Activated CD8-positive, alpha-beta T cell treated with anti-CD3 and anti-CD28 coated beads, Interleukin-2, amount 10 ng/mL, durations not matched to agents 7 days and 5 days (primary cell): ENCODE measurements at regions not wholly inside any gene's neighbourhood (a gene's known extent, or its start where the extent isn't known, plus 50 kb on each side); places are given as distances from the start of the nearest gene placed in this dataset.

Experiments
- ATAC-seq: fragments of 150-1000 bp; cut with Tn5 transposase; one replicate; pipeline ENCODE4 v1.10.0; 2021; ENCODE audit warnings: moderate library complexity
- CTCF ChIA-PET: fragments of 350-600 bp; sonication (Branson Sonifier 250); formaldehyde crosslinking; loops from one replicate; lab custom pipeline; 2021; ENCODE audit warnings: antibody characterized with exemption; lab: Charles Lee
- POLR2A ChIA-PET: fragments of 350-600 bp; sonication (Branson Sonifier 250); formaldehyde crosslinking; loops from one replicate; lab custom pipeline; 2021; ENCODE audit warnings: antibody characterized with exemption; lab: Charles Lee
- DNase-seq: peaks from one replicate; pipeline ENCODE4 v3.0.0-alpha.2; 2020
- H3K27ac Mint-ChIP-seq: one replicate; pipeline ENCODE4 v1.8.0; 2021; ENCODE audit warnings: mild to moderate bottlenecking, mixed read lengths
- H3K27me3 Mint-ChIP-seq: one replicate; pipeline ENCODE4 v1.8.0; 2021; ENCODE audit warnings: low read depth, mixed read lengths
- H3K36me3 Mint-ChIP-seq: one replicate; pipeline ENCODE4 v1.8.0; 2021; ENCODE audit warnings: low read depth, mixed read lengths
- H3K4me1 Mint-ChIP-seq: one replicate; pipeline ENCODE4 v1.8.0; 2021; ENCODE audit warnings: low read depth, mixed read lengths
- H3K4me3 Mint-ChIP-seq: one replicate; pipeline ENCODE4 v1.8.0; 2021; ENCODE audit warnings: mild to moderate bottlenecking, mixed read lengths
- H3K9me3 Mint-ChIP-seq: one replicate; pipeline ENCODE4 v1.8.0; 2022; ENCODE audit warnings: mixed read lengths; ENCODE audit not compliant: insufficient read depth

DNA sequence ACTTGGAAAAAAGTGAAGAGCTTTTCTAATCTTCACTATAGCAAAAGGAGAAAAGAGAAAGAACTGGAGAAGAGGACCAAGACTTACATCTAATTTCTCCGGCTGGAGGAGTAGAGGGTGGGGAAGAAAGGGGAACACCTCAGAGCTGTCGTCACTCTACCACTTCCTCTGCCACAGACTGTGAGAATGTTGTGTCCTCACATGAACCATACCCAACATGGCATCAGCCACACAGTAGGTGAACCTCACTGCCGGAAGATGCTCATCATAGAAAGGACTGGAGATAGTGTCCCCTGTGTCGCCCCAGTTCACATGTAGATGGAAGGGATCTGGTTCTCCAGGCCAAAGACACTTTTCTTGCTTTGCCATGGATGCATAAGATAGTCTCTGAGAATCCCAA, 604.4 kb upstream of the NOX3 start:
- H3K27ac Mint-ChIP-seq, result peak overlapping the region; percentile 11
- H3K27me3 Mint-ChIP-seq, result peaks cover 2% of the 10 kb centered on the region
- ATAC-seq (peak; percentile 53), DNase-seq (peak; percentile 41)
- ChIA-PET CTCF (no interaction called here), POLR2A (no interaction called here)
- H3K4me1 Mint-ChIP-seq, result peaks cover 9% of the 10 kb centered on the region
- no peak overlapping the region for H3K4me3 Mint-ChIP-seq
- H3K36me3 Mint-ChIP-seq, result no peaks in the 10 kb centered on the region
- peaks cover 20% of the 10 kb centered on the region for H3K9me3 Mint-ChIP-seq

DNA sequence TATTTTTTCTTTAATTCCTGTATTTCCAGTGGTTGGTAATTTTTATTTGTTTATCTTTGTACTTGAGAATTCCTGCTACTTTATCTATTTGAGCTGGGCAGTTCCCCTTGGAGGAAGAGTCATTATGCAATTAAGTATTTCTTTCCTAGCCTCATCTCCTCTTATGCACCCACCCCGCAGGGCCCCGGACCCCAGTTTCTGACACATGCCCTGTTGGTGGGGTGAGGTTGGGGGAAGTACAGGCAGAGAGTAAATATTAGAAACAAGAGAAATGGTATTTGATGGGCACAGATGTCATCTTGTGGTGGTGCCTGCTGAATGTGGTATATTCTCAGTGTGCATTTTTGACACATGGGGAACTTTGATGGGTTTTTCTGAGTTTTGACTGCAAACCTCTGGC, 602.7 kb upstream of the NOX3 start:
- ATAC-seq (no peak), DNase-seq (no peak)
- Mint-ChIP-seq H3K4me3 (no peak overlapping the region), H3K36me3 (no peaks in the 10 kb centered on the region), H3K27ac (no peak overlapping the region), H3K4me1 (peaks cover 9% of the 10 kb centered on the region), H3K27me3 (peaks cover 2% of the 10 kb centered on the region), H3K9me3 (peaks cover 16% of the 10 kb centered on the region)
- CTCF ChIA-PET, result interaction anchor here (0.7 kb wide), 1 partner anchor 58 kb away, joined by 3 read pairs; no protein-coding TSS in a partner anchor
- POLR2A ChIA-PET, result no interaction called here

DNA sequence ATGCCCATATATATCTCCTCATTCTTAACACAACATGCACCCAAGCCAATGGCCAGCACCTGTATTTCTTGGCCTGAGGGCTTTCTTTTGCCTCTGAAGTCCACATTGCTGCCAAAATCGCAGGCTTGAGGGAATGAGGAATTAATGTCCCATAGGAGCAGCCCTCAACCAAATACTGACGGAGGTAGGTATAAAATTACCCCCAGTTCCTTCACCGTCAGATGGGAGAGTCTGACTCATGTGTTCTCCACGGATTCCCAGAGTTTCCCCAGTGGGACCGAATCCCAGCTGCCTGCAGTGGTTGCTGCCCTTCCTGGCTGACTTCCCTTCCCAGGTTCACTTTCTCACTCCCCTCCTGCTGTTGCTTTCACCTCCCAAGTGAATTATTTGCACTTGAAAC, 602.2 kb upstream of the NOX3 start:
- POLR2A ChIA-PET, result no interaction called here
- CTCF ChIA-PET, result no interaction called here
- Mint-ChIP-seq H3K4me1 (peaks cover 9% of the 10 kb centered on the region), H3K4me3 (no peak overlapping the region), H3K27me3 (peaks cover 2% of the 10 kb centered on the region), H3K27ac (no peak overlapping the region), H3K36me3 (no peaks in the 10 kb centered on the region), H3K9me3 (peaks cover 16% of the 10 kb centered on the region)
- DNase-seq (no peak), ATAC-seq (no peak)

GRCh38 chr6:156056085-156056484, 600.4 kb upstream of the NOX3 start:
- no peak overlapping the region for H3K27ac Mint-ChIP-seq
- no peak overlapping the region for H3K4me3 Mint-ChIP-seq
- ChIA-PET CTCF (no interaction called here), POLR2A (no interaction called here)
- peaks cover 9% of the 10 kb centered on the region for H3K4me1 Mint-ChIP-seq
- H3K36me3 Mint-ChIP-seq, result no peaks in the 10 kb centered on the region
- H3K27me3 Mint-ChIP-seq, result peaks cover 2% of the 10 kb centered on the region
- no peak for ATAC-seq
- DNase-seq, result no peak
- peaks cover 16% of the 10 kb centered on the region for H3K9me3 Mint-ChIP-seq

DNA sequence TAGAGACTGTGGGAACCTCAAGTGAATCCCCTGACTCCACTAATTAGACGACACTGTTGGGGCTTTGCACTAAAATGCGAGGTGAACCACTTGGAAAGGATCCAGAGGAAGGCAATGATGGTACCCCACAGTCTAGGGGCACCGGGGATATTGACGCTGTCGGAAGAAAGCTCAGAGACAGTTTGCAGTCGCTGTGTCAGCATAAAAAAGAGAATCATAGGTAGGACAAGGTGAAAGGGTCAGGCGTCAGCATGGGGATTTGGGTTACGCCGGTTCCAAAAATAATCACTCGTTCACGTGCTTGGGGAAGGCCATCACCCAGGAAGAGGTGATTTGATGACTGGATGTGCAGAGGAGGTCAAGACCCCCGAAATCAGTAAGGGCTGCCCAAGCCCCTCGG, 598.0 kb upstream of the NOX3 start:
- ChIA-PET POLR2A (no interaction called here), CTCF (no interaction called here)
- H3K4me1 Mint-ChIP-seq, result no peaks in the 10 kb centered on the region
- peaks cover 9% of the 10 kb centered on the region for H3K9me3 Mint-ChIP-seq
- peaks cover 2% of the 10 kb centered on the region for H3K27me3 Mint-ChIP-seq
- H3K27ac Mint-ChIP-seq, result no peak overlapping the region
- DNase-seq (no peak), ATAC-seq (no peak)
- no peak overlapping the region for H3K4me3 Mint-ChIP-seq
- H3K36me3 Mint-ChIP-seq, result no peaks in the 10 kb centered on the region

- POLR2A ChIA-PET, result no interaction called here
- Mint-ChIP-seq H3K4me1 (no peaks in the 10 kb centered on the region), H3K27ac (no peak overlapping the region), H3K4me3 (no peak overlapping the region), H3K36me3 (no peaks in the 10 kb centered on the region), H3K9me3 (peaks cover 9% of the 10 kb centered on the region), H3K27me3 (no peaks in the 10 kb centered on the region)
- CTCF ChIA-PET, result no interaction called here
- ATAC-seq (no peak), DNase-seq (no peak)
These were observed 591.3 kb upstream of the NOX3 start for GRCh38 chr6:156046841-156047449.

DNA sequence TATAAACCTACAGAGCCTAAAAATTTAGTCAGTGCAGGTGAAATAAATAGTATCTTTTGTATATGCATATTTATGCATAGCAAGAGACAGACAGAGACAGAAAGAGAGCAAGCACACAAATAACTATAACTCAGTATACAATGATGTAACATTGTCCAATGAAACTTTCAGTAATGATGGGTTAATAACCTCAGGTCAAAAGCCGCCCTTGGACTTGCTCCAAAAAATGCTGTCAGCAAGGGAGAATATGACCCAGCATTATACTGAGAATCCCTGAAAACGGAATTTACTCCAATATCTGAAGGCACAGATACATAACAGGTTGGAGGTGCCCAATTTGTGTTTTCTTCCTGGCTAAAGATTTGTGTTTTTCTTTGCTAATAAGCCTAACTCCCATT, 590.6 kb upstream of the NOX3 start:
- CTCF ChIA-PET, result no interaction called here
- no peaks in the 10 kb centered on the region for H3K27me3 Mint-ChIP-seq

DNA sequence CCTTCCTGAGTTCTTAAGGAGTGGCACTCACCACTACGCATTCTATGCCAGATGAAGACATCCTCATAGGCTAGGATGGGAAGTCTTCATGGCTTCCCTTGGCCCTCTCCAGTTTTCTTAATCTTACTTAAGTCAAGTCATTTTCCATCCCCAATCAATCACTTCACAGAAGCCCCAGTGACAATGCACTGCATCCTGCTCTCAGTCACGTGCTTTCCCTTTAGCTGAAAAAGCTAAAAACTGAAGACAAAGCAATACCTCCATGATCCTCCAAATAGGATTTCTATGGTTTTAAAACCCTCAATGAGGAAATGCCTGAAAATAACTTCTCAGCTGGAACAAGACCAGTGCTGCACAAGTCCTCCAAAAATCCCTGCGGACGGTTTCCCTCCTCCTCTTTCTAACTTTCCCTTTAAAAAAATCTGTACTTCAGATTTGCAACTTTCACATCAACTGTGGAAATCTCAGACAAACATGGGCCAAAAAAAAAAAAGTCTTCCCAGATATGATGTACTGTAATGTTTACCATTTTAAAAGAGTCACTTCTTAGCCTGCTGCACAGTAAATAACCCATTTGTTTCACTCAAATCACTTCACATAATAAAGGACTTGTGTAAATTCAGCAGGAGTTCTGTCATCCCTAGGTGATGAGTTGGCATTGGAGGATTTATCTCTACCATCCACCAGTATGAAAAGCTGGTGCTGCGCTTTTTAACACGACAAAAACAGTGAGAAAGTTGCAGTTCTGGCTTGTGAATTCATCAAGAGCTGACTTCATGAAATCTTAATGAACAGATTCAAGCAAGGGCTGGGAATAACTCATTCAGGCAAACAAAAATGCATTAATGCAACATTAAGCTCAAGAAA, 590.0 kb upstream of the NOX3 start:
- H3K4me1 Mint-ChIP-seq, result no peaks in the 10 kb centered on the region
- H3K9me3 Mint-ChIP-seq, result peaks cover 9% of the 10 kb centered on the region
- H3K4me3 Mint-ChIP-seq, result no peak overlapping the region
- H3K36me3 Mint-ChIP-seq, result no peaks in the 10 kb centered on the region
- H3K27ac Mint-ChIP-seq, result no peak overlapping the region
- no peak for ATAC-seq
- ChIA-PET POLR2A (no interaction called here), CTCF (no interaction called here)
- H3K27me3 Mint-ChIP-seq, result no peaks in the 10 kb centered on the region
- DNase-seq, result no peak

More for the DNA sequence above, 590.6 kb upstream of the NOX3 start:
- DNase-seq, result no peak
- Mint-ChIP-seq H3K36me3 (no peaks in the 10 kb centered on the region), H3K4me3 (no peak overlapping the region), H3K9me3 (peaks cover 9% of the 10 kb centered on the region), H3K27ac (no peak overlapping the region), H3K4me1 (no peaks in the 10 kb centered on the region)
- no peak for ATAC-seq
- POLR2A ChIA-PET, result no interaction called here

DNA sequence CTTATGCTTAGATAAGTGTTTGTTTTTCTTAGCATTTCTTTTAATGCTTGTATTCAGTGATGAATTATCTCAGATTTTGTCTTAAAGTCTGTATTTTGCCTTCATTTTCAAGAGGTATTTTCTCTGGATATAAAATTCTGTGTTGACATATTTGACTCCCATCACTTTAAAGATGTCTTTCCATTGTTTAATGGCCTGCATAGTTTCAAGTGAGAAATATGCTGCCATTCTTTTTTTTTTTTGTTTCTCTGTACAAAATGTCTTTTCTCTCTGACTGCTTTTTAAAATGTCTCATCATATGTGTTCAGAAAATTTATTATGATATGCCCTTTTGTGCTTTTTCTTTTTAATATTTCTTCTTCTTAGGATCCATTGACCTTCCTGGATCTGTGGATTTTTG, 578.0 kb upstream of the NOX3 start:
- ATAC-seq (no peak), DNase-seq (no peak)
- Mint-ChIP-seq H3K36me3 (no peaks in the 10 kb centered on the region), H3K4me1 (peaks cover 5% of the 10 kb centered on the region), H3K27ac (no peak overlapping the region), H3K4me3 (no peak overlapping the region), H3K9me3 (peaks cover 4% of the 10 kb centered on the region), H3K27me3 (no peaks in the 10 kb centered on the region)
- CTCF ChIA-PET, result no interaction called here
- POLR2A ChIA-PET, result no interaction called here

DNA sequence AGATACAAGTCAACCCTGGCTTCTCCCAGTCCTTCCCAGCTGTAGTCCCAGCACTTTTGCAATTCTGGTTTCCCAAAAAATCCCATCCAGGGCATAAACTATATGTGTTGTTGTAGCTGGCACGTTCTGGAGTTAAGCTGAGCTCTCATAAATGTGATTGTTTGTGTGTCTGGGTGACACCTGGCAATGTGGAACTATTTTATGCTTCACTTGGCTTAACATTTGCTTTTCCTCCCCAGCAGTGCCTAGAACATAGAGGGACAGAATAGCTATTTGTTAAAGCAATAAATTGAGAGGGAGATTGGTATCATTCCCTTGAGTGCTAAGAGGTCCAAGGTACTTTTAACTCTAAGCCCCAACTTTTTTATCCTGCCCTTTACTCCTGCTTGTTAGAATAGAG, 575.9 kb upstream of the NOX3 start:
- H3K9me3 Mint-ChIP-seq, result peaks cover 4% of the 10 kb centered on the region
- ChIA-PET POLR2A (no interaction called here), CTCF (no interaction called here)
- no peaks in the 10 kb centered on the region for H3K36me3 Mint-ChIP-seq
- no peak for ATAC-seq
- H3K27ac Mint-ChIP-seq, result no peak overlapping the region
- H3K27me3 Mint-ChIP-seq, result no peaks in the 10 kb centered on the region
- peaks cover 5% of the 10 kb centered on the region for H3K4me1 Mint-ChIP-seq
- DNase-seq, result no peak
- H3K4me3 Mint-ChIP-seq, result no peak overlapping the region

DNA sequence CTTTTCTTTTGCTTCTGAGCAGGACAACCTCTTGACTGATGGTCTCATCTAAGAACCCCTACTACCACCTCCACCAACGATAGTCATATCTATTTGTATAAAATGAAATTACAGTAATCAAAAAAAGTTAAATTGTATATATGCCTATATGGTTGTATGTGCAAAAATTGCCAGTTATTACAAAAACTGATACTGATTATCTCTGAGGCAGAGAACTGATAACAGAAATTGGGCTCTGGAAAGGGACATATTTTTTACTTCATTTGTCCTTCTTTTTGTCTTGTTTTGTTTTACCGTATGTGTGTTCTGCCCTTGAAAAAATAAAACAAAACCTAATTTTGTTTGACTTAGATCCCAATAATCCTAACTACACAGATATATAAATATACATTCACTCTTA, 574.4 kb upstream of the NOX3 start:
- no peak for DNase-seq
- Mint-ChIP-seq H3K36me3 (no peaks in the 10 kb centered on the region), H3K27me3 (no peaks in the 10 kb centered on the region), H3K4me3 (no peak overlapping the region), H3K27ac (no peak overlapping the region), H3K4me1 (peaks cover 5% of the 10 kb centered on the region), H3K9me3 (peaks cover 8% of the 10 kb centered on the region)
- POLR2A ChIA-PET, result no interaction called here
- ATAC-seq, result no peak
- CTCF ChIA-PET, result no interaction called here

- H3K27me3 Mint-ChIP-seq, result no peaks in the 10 kb centered on the region
- ATAC-seq (no peak), DNase-seq (no peak)
- H3K27ac Mint-ChIP-seq, result no peak overlapping the region
- ChIA-PET CTCF (interaction anchor here (1.4 kb wide), 1 partner anchor 58 kb away, joined by 3 read pairs; no protein-coding TSS in a partner anchor), POLR2A (no interaction called here)
- peaks cover 5% of the 10 kb centered on the region for H3K4me1 Mint-ChIP-seq
- no peak overlapping the region for H3K4me3 Mint-ChIP-seq
- H3K36me3 Mint-ChIP-seq, result no peaks in the 10 kb centered on the region
- peaks cover 11% of the 10 kb centered on the region for H3K9me3 Mint-ChIP-seq
These were observed 573.8 kb upstream of the NOX3 start for GRCh38 chr6:156029286-156029985.
